PC-9 (cell line): ENCODE measurements at regions not wholly inside any gene's neighbourhood (a gene's known extent, or its start where the extent isn't known, plus 50 kb on each side); places are given as distances from the start of the nearest gene placed in this dataset.

ENCODE experiments used
- BruUV-seq: library from RNA; stranded (reverse); fragments of 400-500 nt; replicated peaks from 2 replicates; lab custom pipeline; 2021; lab: Mats Ljungman, UMichigan
- CTCF ChIA-PET: fragments of 300-600 bp; sonication (Branson Sonifier 250); formaldehyde crosslinking; loops from one replicate; lab custom pipeline; 2022; ENCODE audit warnings: antibody characterized with exemption; lab: Charles Lee
- POLR2A ChIA-PET: fragments of 300-600 bp; sonication (Branson Sonifier 250); formaldehyde crosslinking; loops from one replicate; lab custom pipeline; 2022; ENCODE audit warnings: antibody characterized with exemption; ENCODE audit not compliant: unreplicated experiment; lab: Charles Lee
- DNase-seq, 2 experiments: peaks; one replicate each; pipeline versions ENCODE4 v3.0.0 to v3.0.0-alpha.2; 2015 to 2022; ENCODE audit warnings: mixed read lengths in 1 of 2
- H2AFZ ChIP-seq: fragments of 200-600 bp; sonication (generic); 2 replicates; pipeline ENCODE4 v1.8.1; 2017; ENCODE audit warnings: antibody characterized with exemption
- H3F3A ChIP-seq: fragments of 200-600 bp; sonication (generic); 2 replicates; pipeline ENCODE4 v1.8.1; 2017; ENCODE audit warnings: antibody characterized with exemption, mild to moderate bottlenecking, low read depth; ENCODE audit not compliant: insufficient read depth
- H3K27ac ChIP-seq: fragments of 200-600 bp; sonication (generic); 2 replicates; pipeline ENCODE4 v1.6.1; 2016; ENCODE audit warnings: mixed run types
- H3K27me3 ChIP-seq: fragments of 200-600 bp; sonication (generic); 2 replicates; pipeline ENCODE4 v1.6.1; 2016; ENCODE audit warnings: low read depth, mixed run types; ENCODE audit not compliant: insufficient read depth
- H3K36me3 ChIP-seq: fragments of 200-600 bp; sonication (generic); 2 replicates; pipeline ENCODE4 v1.6.1; 2016; ENCODE audit warnings: low read depth, mixed run types
- H3K4me1 ChIP-seq: fragments of 200-600 bp; sonication (generic); replicated peaks from 2 replicates; pipeline ENCODE4 v1.6.1; 2016; ENCODE audit warnings: mixed run types; ENCODE audit not compliant: insufficient read depth
- H3K4me2 ChIP-seq: fragments of 200-600 bp; sonication (generic); 2 replicates; pipeline ENCODE4 v1.6.1; 2017; ENCODE audit warnings: mixed run types
- H3K4me3 ChIP-seq: fragments of 200-600 bp; sonication (generic); 2 replicates; pipeline ENCODE4 v1.6.1; 2016; ENCODE audit warnings: mixed run types
- H3K79me2 ChIP-seq: fragments of 200-600 bp; sonication (generic); 2 replicates; pipeline ENCODE4 v1.6.1; 2017; ENCODE audit warnings: low read depth, mixed run types
- H3K9me2 ChIP-seq: fragments of 200-600 bp; sonication (generic); 2 replicates; pipeline ENCODE4 v1.8.1; 2017; ENCODE audit warnings: mild to moderate bottlenecking; ENCODE audit not compliant: insufficient read depth
- H3K9me3 ChIP-seq: fragments of 200-600 bp; sonication (generic); 2 replicates; pipeline ENCODE4 v1.8.1; 2016; ENCODE audit warnings: low read depth; ENCODE audit not compliant: insufficient read depth
- H4K20me1 ChIP-seq: fragments of 200-600 bp; sonication (generic); 2 replicates; pipeline ENCODE4 v1.8.1; 2017; ENCODE audit not compliant: insufficient read depth
- EZH2 ChIP-seq: fragments of 200-600 bp; sonication (generic); IDR thresholded peaks from 2 replicates; pipeline ENCODE4 v1.8.0; 2017; ENCODE audit warnings: antibody characterized with exemption, low read depth
- intact Hi-C: fragments of 100-400 bp; cut with micrococcal nuclease; formaldehyde crosslinking; loops from one replicate; pipeline ENCODE4 v1.10.0; 2022; ENCODE audit not compliant: unreplicated experiment
- TF ChIP-seq, protein P1 (sequence below): fragments of 200-600 bp; sonication (generic); conservative IDR thresholded peaks from 2 replicates; pipeline ENCODE4 v1.6.1; 2017; ENCODE audit warnings: mixed run types, antibody characterized with exemption, mild to moderate bottlenecking, moderate library complexity

DNA sequence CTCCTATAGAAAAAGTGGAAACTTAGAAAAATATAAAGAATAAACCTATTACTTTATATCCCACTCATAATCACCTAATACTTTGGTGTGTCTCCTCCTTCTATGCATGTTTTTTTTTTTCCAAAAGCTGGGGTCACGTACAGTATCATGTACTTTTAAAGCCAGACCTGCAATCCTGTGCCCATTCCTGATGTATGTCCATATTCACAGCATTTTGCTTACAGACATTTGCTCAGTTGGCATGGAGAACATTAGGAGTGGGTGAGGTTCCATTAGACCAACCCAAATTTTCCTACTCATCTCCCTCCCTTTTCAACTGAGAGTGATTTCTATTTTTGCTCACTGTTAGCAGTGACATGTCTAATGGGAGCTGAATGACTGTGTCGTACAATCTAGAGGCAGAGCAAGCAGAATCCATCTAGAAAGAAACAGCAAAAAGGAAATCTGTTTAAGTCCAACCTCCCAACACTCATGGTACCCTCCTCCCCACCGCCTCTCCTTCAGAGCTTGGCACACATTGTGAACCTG lies 195.6 kb upstream of the KLF3 start:
- ChIA-PET CTCF (no interaction called here), POLR2A (interaction anchor here (0.6 kb wide), 1 partner anchor 175 kb away, joined by 8 read pairs; no protein-coding TSS in a partner anchor)
- H4K20me1 ChIP-seq: no peaks in the 10 kb centered on the region
- no peaks in the 10 kb centered on the region for H3K36me3 ChIP-seq
- H3K27ac ChIP-seq: no peak overlapping the region
- H3K27me3 ChIP-seq: no peaks in the 10 kb centered on the region
- no peaks in the 10 kb centered on the region for H3K9me2 ChIP-seq
- H3K79me2 ChIP-seq: no peaks in the 10 kb centered on the region
- no TSS peak for BruUV-seq
- no peak for TF ChIP-seq EZH2
- TF ChIP-seq, protein P1, sequence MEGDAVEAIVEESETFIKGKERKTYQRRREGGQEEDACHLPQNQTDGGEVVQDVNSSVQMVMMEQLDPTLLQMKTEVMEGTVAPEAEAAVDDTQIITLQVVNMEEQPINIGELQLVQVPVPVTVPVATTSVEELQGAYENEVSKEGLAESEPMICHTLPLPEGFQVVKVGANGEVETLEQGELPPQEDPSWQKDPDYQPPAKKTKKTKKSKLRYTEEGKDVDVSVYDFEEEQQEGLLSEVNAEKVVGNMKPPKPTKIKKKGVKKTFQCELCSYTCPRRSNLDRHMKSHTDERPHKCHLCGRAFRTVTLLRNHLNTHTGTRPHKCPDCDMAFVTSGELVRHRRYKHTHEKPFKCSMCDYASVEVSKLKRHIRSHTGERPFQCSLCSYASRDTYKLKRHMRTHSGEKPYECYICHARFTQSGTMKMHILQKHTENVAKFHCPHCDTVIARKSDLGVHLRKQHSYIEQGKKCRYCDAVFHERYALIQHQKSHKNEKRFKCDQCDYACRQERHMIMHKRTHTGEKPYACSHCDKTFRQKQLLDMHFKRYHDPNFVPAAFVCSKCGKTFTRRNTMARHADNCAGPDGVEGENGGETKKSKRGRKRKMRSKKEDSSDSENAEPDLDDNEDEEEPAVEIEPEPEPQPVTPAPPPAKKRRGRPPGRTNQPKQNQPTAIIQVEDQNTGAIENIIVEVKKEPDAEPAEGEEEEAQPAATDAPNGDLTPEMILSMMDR: no peak
- H3K9me3 ChIP-seq: peaks cover 5% of the 10 kb centered on the region; the same call in 1 of the 2 replicates
- DNase-seq: no peak
- H2AFZ ChIP-seq: no peak overlapping the region
- intact Hi-C loops: no loop called here
- no peak overlapping the region for H3K4me2 ChIP-seq
- no peaks in the 10 kb centered on the region for H3F3A ChIP-seq
- no peak overlapping the region for H3K4me3 ChIP-seq
- no peaks in the 10 kb centered on the region for H3K4me1 ChIP-seq

DNA sequence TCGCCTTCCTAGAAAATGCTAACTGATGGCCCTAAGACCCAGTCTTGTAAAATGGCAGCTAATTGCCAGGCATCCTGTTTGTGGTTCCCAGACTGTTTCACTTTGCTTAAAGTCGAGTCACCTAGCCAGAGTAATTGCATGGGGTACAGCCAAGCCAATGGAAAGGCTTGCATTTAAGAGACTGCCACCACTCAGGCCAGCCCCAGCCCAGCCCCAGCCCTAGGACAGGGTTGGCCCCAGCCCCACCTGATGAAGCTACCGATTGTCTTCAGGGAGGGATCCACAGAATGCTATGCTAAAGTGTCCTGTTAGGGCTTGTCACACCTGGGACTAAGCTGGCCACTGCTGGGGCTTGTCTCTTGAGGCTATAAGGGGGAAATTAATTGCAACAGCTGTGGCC lies 194.6 kb upstream of the KLF3 start:
- Histone ChIP-seq H3K27ac (no peak overlapping the region), H3K27me3 (no peaks in the 10 kb centered on the region), H4K20me1 (no peaks in the 10 kb centered on the region), H3K4me2 (no peak overlapping the region), H3K36me3 (no peaks in the 10 kb centered on the region), H3F3A (no peaks in the 10 kb centered on the region), H3K79me2 (no peaks in the 10 kb centered on the region), H2AFZ (no peak overlapping the region), H3K4me1 (no peaks in the 10 kb centered on the region), H3K9me3 (peaks cover 5% of the 10 kb centered on the region; the same call in 1 of the 2 replicates), H3K9me2 (no peaks in the 10 kb centered on the region), H3K4me3 (no peak overlapping the region)
- TF ChIP-seq EZH2: no peak
- TF ChIP-seq, protein P1: no peak
- no peak for DNase-seq
- BruUV-seq: no TSS peak
- POLR2A ChIA-PET: interaction anchor here (0.6 kb wide), 1 partner anchor 17 kb away, joined by 4 read pairs; no protein-coding TSS in a partner anchor
- intact Hi-C loops: no loop called here
- CTCF ChIA-PET: no interaction called here

DNA sequence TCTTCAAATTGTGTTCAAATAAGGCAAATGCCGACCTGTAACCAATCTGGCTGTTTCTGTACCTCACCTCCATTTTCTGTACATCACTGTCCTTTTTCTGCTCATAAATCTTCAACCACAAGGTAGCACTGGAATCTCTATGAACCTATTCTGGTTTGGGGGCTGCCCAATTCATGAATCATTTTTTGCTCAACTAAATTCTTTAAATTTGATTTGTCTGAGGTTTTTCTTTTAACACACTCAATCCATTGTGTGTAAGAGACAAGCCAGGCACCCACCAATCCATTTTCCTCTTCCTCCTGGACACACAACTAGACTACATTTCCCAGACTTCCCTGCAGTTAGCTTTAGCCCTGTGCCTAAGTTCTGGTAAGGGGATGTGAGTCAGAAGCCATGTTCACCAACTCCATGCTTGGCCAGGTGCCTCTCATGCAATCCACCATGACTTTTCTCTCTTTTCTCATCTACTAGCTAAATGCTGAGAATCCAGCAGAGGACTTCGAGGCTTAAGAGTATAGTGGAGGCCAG lies 193.2 kb upstream of the KLF3 start:
- Histone ChIP-seq H4K20me1 (no peaks in the 10 kb centered on the region), H3K9me3 (peaks cover 5% of the 10 kb centered on the region; the same call in 1 of the 2 replicates), H3F3A (no peaks in the 10 kb centered on the region), H2AFZ (no peak overlapping the region), H3K36me3 (no peaks in the 10 kb centered on the region), H3K27me3 (no peaks in the 10 kb centered on the region), H3K27ac (no peak overlapping the region), H3K4me3 (no peak overlapping the region), H3K4me1 (no peaks in the 10 kb centered on the region), H3K4me2 (no peak overlapping the region), H3K79me2 (no peaks in the 10 kb centered on the region), H3K9me2 (no peaks in the 10 kb centered on the region)
- TF ChIP-seq, protein P1: no peak
- TF ChIP-seq EZH2: no peak
- POLR2A ChIA-PET: no interaction called here
- intact Hi-C loops: no loop called here
- CTCF ChIA-PET: no interaction called here
- DNase-seq: no peak
- no TSS peak for BruUV-seq
